ENCODE measurements at regions not wholly inside any gene's neighbourhood (a gene's known extent, or its start where the extent isn't known, plus 50 kb on each side); places are given as distances from the start of the nearest gene placed in this dataset.

DNA sequence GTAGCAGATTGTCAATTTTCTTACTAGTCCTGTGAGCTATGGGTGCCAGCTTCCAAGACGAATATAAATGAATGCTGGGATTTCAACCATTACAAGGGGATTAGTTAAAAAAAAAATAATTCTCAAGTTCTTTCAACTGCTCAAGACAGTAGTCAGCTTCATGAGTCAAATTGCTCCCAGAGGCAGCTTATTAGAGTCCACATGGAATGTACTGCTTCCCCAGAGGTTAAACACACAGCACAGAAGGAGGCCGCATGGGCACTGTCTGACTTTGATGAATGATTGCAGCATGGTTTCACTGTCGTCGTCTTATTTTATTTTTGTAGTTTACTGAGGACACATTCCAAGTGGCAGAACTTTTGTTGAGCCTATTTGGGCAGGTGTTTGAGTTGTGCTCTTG, 563.2 kb downstream of the TMEM135 start:
- H3K36me3 ChIP-seq (ENCODE audit: control insufficient read depth in 1 of 2, insufficient read depth in 2 of 2, low read depth in 1 of 2, low read length in 2 of 2): no peaks in the 10 kb centered on the region
- no peak overlapping the region for H2BK5ac ChIP-seq (ENCODE audit: low read depth, low read length, poor library complexity, severe bottlenecking)
- H3K9ac ChIP-seq (ENCODE audit: low read length): no peak overlapping the region
- H2BK15ac ChIP-seq (ENCODE audit: low read depth, poor library complexity, severe bottlenecking): no peak overlapping the region
- H3K23ac ChIP-seq (ENCODE audit: low read length in 2 of 2): no peak overlapping the region
- no peak overlapping the region for H2AK5ac ChIP-seq (ENCODE audit: low read length, severe bottlenecking)
- no peak overlapping the region for H4K8ac ChIP-seq (ENCODE audit: low read length)
- no peak overlapping the region for H4K91ac ChIP-seq (ENCODE audit: low read length)
- no peak overlapping the region for H3K4ac ChIP-seq (ENCODE audit: low read depth in 1 of 2, low read length in 2 of 2)
- DNase-seq: no peak
- no peaks in the 10 kb centered on the region for H3K4me1 ChIP-seq (ENCODE audit: control insufficient read depth, insufficient read depth, low read depth, low read length)
- H3K27me3 ChIP-seq (ENCODE audit: control insufficient read depth in 1 of 2, insufficient read depth in 1 of 2, low read length in 2 of 2): no peaks in the 10 kb centered on the region
- H2AFZ ChIP-seq (ENCODE audit: low read depth, low read length): no peak overlapping the region
- H2BK12ac ChIP-seq (ENCODE audit: low read length in 2 of 2): no peak overlapping the region
- H2BK120ac ChIP-seq (ENCODE audit: low read depth, low read length): no peak overlapping the region
- H3K4me3 ChIP-seq (ENCODE audit: insufficient read depth in 1 of 2, low read depth in 1 of 2, low read length in 2 of 2): no peak overlapping the region
- H3K14ac ChIP-seq (ENCODE audit: low read length in 2 of 2): no peak overlapping the region
- H3K4me2 ChIP-seq (ENCODE audit: low read length, poor library complexity, severe bottlenecking): no peak overlapping the region
- no peak overlapping the region for H3K27ac ChIP-seq (ENCODE audit: low read length, poor library complexity, severe bottlenecking)
- H3K18ac ChIP-seq (ENCODE audit: low read depth in 1 of 2, low read length in 2 of 2): no peak overlapping the region
- no peaks in the 10 kb centered on the region for H3K79me1 ChIP-seq (replicated peaks; ENCODE audit: low read length, poor library complexity, severe bottlenecking)
- H3K9me3 ChIP-seq (ENCODE audit: control insufficient read depth, low read length): no peaks in the 10 kb centered on the region
- WGBS: 45% methylated on average over 4 of the region's 4 CpGs

DNA sequence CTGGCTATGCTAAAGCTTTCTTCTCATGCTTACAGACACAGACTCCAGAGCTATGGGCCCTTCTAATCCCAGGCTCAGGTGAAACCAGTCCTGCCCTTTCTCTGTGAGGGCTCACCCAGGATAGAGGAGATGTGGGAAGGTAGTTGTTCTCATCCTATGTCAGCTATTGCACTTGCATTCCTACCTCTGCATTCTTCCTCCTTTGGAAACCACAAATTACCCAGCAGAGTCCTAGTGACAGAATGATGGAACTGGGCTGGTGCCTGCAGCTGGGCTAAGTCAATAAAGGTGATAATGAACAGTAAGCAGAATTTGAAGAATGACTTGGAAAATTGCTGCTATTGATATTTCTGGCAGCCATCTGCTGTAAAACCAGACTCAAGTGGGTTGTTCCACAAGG, 560.0 kb downstream of the TMEM135 start:
- H3K9me3 ChIP-seq (ENCODE audit: control insufficient read depth, low read length): peaks cover 6% of the 10 kb centered on the region
- no peak overlapping the region for H3K4ac ChIP-seq (ENCODE audit: low read depth in 1 of 2, low read length in 2 of 2)
- no peak overlapping the region for H3K14ac ChIP-seq (ENCODE audit: low read length in 2 of 2)
- H3K4me2 ChIP-seq (ENCODE audit: low read length, poor library complexity, severe bottlenecking): no peak overlapping the region
- DNase-seq: no peak
- H2BK15ac ChIP-seq (ENCODE audit: low read depth, poor library complexity, severe bottlenecking): no peak overlapping the region
- H3K79me1 ChIP-seq (replicated peaks; ENCODE audit: low read length, poor library complexity, severe bottlenecking): no peaks in the 10 kb centered on the region
- no peak overlapping the region for H2BK12ac ChIP-seq (ENCODE audit: low read length in 2 of 2)
- no peak overlapping the region for H4K91ac ChIP-seq (ENCODE audit: low read length)
- H2BK5ac ChIP-seq (ENCODE audit: low read depth, low read length, poor library complexity, severe bottlenecking): no peak overlapping the region
- no peak overlapping the region for H2AFZ ChIP-seq (ENCODE audit: low read depth, low read length)
- H3K23ac ChIP-seq (ENCODE audit: low read length in 2 of 2): no peak overlapping the region
- H3K27me3 ChIP-seq (ENCODE audit: control insufficient read depth in 1 of 2, insufficient read depth in 1 of 2, low read length in 2 of 2): no peaks in the 10 kb centered on the region
- H3K27ac ChIP-seq (ENCODE audit: low read length, poor library complexity, severe bottlenecking): no peak overlapping the region
- no peak overlapping the region for H2BK120ac ChIP-seq (ENCODE audit: low read depth, low read length)
- no peaks in the 10 kb centered on the region for H3K36me3 ChIP-seq (ENCODE audit: control insufficient read depth in 1 of 2, insufficient read depth in 2 of 2, low read depth in 1 of 2, low read length in 2 of 2)
- H2AK5ac ChIP-seq (ENCODE audit: low read length, severe bottlenecking): no peak overlapping the region
- no peak overlapping the region for H3K18ac ChIP-seq (ENCODE audit: low read depth in 1 of 2, low read length in 2 of 2)
- no peaks in the 10 kb centered on the region for H3K4me1 ChIP-seq (ENCODE audit: control insufficient read depth, insufficient read depth, low read depth, low read length)
- H4K8ac ChIP-seq (ENCODE audit: low read length): no peak overlapping the region
- H3K4me3 ChIP-seq (ENCODE audit: insufficient read depth in 1 of 2, low read depth in 1 of 2, low read length in 2 of 2): no peak overlapping the region
- H3K9ac ChIP-seq (ENCODE audit: low read length): no peak overlapping the region

DNA sequence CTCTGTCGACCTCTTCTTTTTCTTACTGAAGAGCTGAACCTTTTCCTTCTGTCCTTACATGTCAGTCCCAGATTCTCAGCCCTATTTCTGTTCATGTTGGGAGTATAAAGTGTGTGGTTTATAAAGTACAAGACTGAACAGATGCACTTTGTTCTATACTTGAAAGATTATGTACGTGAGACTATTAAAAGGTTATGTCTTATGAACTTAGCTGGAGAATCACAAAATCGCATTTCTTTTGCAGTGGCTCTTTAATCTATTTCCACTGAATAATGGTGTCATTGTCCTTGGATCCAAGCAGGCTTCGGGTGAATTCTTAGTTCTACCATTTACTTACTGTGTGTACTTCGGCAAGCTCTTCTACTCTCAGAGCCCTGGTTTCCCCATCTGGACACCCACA, 558.4 kb downstream of the TMEM135 start:
- Histone ChIP-seq H3K9me3 (ENCODE audit: control insufficient read depth, low read length) (peaks cover 6% of the 10 kb centered on the region), H2BK15ac (ENCODE audit: low read depth, poor library complexity, severe bottlenecking) (no peak overlapping the region), H4K8ac (ENCODE audit: low read length) (no peak overlapping the region), H3K27ac (ENCODE audit: low read length, poor library complexity, severe bottlenecking) (no peak overlapping the region), H3K9ac (ENCODE audit: low read length) (no peak overlapping the region), H2BK5ac (ENCODE audit: low read depth, low read length, poor library complexity, severe bottlenecking) (no peak overlapping the region), H4K91ac (ENCODE audit: low read length) (no peak overlapping the region), H3K36me3 (ENCODE audit: control insufficient read depth in 1 of 2, insufficient read depth in 2 of 2, low read depth in 1 of 2, low read length in 2 of 2) (no peaks in the 10 kb centered on the region), H3K4me3 (ENCODE audit: insufficient read depth in 1 of 2, low read depth in 1 of 2, low read length in 2 of 2) (no peak overlapping the region), H2AFZ (ENCODE audit: low read depth, low read length) (no peak overlapping the region), H3K79me1 (replicated peaks; ENCODE audit: low read length, poor library complexity, severe bottlenecking) (no peaks in the 10 kb centered on the region), H3K23ac (ENCODE audit: low read length in 2 of 2) (no peak overlapping the region), H3K27me3 (ENCODE audit: control insufficient read depth in 1 of 2, insufficient read depth in 1 of 2, low read length in 2 of 2) (no peaks in the 10 kb centered on the region), H3K18ac (ENCODE audit: low read depth in 1 of 2, low read length in 2 of 2) (no peak overlapping the region), H2BK120ac (ENCODE audit: low read depth, low read length) (no peak overlapping the region), H3K4me1 (ENCODE audit: control insufficient read depth, insufficient read depth, low read depth, low read length) (no peaks in the 10 kb centered on the region), H2BK12ac (ENCODE audit: low read length in 2 of 2) (no peak overlapping the region), H3K4me2 (ENCODE audit: low read length, poor library complexity, severe bottlenecking) (no peak overlapping the region), H2AK5ac (ENCODE audit: low read length, severe bottlenecking) (no peak overlapping the region), H3K14ac (ENCODE audit: low read length in 2 of 2) (no peak overlapping the region), H3K4ac (ENCODE audit: low read depth in 1 of 2, low read length in 2 of 2) (no peak overlapping the region)
- WGBS: 62% methylated on average over 5 of the region's 5 CpGs
- DNase-seq: no peak

GRCh38 chr11:87589082-87589481, 551.3 kb downstream of the TMEM135 start:
- no peaks in the 10 kb centered on the region for H3K27me3 ChIP-seq (ENCODE audit: control insufficient read depth in 1 of 2, insufficient read depth in 1 of 2, low read length in 2 of 2)

More at GRCh38 chr11:87589082-87589481, 551.3 kb downstream of the TMEM135 start:
- Histone ChIP-seq H3K14ac (ENCODE audit: low read length in 2 of 2) (no peak overlapping the region), H3K4me1 (ENCODE audit: control insufficient read depth, insufficient read depth, low read depth, low read length) (no peaks in the 10 kb centered on the region), H2AK5ac (ENCODE audit: low read length, severe bottlenecking) (no peak overlapping the region), H2BK15ac (ENCODE audit: low read depth, poor library complexity, severe bottlenecking) (no peak overlapping the region), H3K23ac (ENCODE audit: low read length in 2 of 2) (no peak overlapping the region), H3K4me3 (ENCODE audit: insufficient read depth in 1 of 2, low read depth in 1 of 2, low read length in 2 of 2) (no peak overlapping the region), H3K4ac (ENCODE audit: low read depth in 1 of 2, low read length in 2 of 2) (no peak overlapping the region), H4K8ac (ENCODE audit: low read length) (no peak overlapping the region), H3K79me1 (replicated peaks; ENCODE audit: low read length, poor library complexity, severe bottlenecking) (no peaks in the 10 kb centered on the region), H3K4me2 (ENCODE audit: low read length, poor library complexity, severe bottlenecking) (no peak overlapping the region), H3K9me3 (ENCODE audit: control insufficient read depth, low read length) (peaks cover 22% of the 10 kb centered on the region), H3K27ac (ENCODE audit: low read length, poor library complexity, severe bottlenecking) (no peak overlapping the region), H4K91ac (ENCODE audit: low read length) (no peak overlapping the region), H2BK120ac (ENCODE audit: low read depth, low read length) (no peak overlapping the region), H2BK12ac (ENCODE audit: low read length in 2 of 2) (no peak overlapping the region), H2BK5ac (ENCODE audit: low read depth, low read length, poor library complexity, severe bottlenecking) (no peak overlapping the region), H3K36me3 (ENCODE audit: control insufficient read depth in 1 of 2, insufficient read depth in 2 of 2, low read depth in 1 of 2, low read length in 2 of 2) (no peaks in the 10 kb centered on the region), H2AFZ (ENCODE audit: low read depth, low read length) (no peak overlapping the region), H3K9ac (ENCODE audit: low read length) (no peak overlapping the region), H3K18ac (ENCODE audit: low read depth in 1 of 2, low read length in 2 of 2) (no peak overlapping the region)
- 67% methylated on average over 3 of the region's 3 CpGs for WGBS
- DNase-seq: no peak
